Stimulated activated CD8-positive, alpha-beta memory T cell treated with anti-CD3 and anti-CD28 coated beads, Interleukin-12 subunit alpha, Interleukin-12 subunit beta, amount 100 ng/mL, for 24 hours (primary cell): ENCODE measurements at regions not wholly inside any gene's neighbourhood (a gene's known extent, or its start where the extent isn't known, plus 50 kb on each side); places are given as distances from the start of the nearest gene placed in this dataset.

Source experiments
- DNase-seq: peaks from one replicate; pipeline ENCODE4 v3.0.0-alpha.2; 2020; ENCODE audit errors: extremely low read depth

DNA sequence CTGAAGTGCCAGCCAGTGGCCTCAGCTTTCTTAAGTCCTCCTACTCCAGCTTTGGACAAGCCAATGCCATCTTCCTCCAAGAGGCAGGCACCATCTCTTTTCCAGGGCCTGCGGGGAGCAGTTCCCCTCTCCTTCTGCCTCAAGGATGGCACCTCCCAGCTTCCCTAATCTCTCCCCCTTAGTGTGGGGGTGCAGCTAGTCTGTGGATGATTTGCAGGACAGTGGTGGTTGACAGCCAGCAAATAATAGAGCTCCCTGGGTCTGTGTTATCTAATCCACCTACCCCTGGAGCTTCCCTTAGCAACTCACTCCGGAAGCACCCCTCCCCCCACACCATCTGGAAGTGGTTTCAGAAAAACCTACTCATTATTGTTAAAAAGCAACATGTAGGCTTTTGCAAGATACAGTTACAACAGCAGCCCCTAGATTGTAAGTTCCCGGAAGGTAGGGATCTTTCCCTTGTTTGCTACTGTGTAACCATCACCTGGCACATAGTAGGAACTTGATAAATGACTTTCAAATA, 247.1 kb downstream of the BCOR start:
- DNase-seq = no peak

DNA sequence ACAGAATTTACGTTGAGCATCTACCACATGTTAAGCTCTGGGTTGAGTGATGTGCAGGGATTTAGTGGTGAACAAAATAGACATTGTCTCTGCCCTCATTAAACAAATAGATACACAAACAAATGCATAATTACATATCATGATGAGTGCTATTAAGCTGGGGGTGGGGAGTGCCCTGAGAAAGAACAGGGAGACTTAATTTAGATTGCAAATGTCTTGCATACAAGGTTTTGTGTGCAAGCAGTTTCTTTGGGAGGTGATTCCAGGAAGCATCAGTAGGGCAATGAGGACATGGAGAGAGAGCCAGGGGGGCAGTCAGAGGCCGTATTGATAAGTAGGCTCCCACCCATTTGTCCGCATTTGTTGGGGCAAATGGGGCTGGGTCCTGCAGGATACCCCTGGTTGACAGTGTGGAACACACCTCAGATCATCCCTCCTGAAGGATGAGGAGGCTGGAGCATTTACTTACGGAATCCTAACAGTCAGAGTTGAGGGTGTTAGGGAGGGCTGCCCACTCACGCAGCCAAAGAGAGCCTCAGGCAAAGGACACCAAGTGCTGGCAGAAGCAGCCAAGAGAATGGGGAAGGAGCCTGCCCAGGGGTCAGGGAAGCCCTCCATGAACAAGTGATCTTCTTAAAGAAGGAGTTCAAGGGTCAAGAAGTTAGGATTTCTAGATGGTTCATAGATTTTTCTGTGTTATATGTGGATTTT, 245.9 kb downstream of the BCOR start:
- no peak for DNase-seq

DNA sequence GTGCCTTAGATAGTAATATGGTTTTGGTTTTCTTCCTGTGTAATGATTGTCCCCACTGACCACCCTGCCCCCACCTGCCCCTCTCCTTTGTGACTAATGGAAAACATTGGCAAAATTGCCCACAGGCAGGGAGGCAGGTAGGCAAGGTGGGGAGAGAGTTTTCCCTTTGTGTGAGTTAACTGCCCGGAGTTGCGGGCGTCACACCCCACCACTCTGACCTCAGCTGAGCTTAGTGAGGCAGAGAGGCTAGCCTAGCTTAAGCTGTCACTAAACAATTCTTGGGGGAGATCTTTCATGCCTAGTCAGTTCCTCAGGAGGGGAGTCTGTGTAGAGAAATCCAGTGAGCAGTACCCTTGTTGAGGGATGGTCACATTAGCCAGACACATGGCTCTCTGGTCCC, 245.3 kb downstream of the BCOR start:
- DNase-seq = no peak

DNA sequence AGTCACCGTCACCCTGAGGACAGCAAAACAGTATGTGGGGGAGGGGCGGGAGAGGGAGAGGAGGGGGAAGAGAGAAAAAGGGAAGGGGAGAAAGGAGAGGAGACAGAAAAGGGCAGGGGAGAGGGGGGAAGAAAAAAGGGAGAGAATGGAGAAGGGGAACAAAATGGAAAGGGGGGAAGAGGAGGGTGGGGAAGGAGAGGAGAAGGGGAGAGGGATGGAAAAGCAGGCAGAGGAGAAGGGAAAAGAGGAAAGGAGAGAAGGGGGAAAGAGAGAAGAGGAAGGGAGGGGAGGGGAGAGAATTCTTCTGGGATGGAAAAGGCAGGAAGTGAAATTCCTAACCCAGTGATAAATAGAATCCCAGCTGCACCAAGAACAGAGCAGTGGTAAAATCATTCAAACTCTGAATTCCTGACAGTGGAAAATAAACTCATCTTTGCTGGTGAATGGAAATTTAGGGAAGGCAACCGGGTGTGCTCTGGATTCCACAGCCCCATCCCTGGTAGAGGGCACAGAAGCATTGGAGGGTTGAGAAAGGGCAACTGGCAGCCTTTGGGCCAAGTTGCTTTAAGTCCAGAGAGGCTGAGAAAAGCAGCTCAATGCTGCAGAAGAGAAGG, 244.2 kb downstream of the BCOR start:
- no peak for DNase-seq

DNA sequence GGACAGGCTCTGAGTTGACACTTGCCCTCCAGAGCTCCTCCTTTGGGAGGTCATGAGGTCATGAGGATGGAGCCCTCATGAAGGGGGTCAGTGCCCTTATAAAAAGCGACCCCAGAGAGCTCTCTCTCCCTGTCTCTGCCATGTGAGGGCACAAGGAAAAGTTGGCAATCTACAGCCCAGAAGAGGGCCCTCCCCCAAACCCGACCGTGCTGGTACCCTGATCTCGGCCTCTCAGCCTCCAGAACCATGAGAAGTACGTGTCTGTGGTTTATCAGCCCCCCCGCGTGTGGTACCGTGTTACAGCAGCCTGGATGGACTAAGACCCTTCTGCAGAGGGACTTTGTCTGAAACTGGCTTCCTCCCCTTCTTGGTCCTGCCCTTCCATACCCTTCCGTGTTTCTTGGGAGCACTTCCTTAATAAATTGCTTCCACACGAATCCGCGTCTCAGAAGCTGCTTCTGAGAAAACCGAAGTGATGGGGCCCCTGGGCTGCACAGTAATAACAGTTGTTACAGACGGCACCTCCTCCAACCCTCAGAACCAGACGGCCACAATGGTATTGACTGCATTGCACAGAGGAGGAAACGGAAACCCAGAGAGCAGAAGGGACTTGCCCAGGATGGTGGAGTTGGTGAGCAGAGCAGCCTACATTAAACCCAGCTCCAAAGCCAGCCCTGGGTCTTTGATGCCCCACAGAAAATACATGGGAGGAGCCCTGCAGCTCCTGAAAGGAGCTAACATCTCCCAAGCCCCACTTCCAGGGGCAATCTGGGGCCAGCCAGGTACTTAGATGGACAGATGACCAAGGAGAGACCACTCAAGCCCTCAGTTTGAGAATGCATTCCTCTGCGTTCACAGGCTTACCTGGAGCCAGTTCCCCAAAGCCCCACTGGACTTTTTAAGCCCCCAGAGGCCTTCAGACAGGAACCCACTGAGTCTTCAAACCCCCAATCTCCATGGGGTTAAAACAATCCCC, 242.7 kb downstream of the BCOR start:
- DNase-seq = peak; percentile 31

DNA sequence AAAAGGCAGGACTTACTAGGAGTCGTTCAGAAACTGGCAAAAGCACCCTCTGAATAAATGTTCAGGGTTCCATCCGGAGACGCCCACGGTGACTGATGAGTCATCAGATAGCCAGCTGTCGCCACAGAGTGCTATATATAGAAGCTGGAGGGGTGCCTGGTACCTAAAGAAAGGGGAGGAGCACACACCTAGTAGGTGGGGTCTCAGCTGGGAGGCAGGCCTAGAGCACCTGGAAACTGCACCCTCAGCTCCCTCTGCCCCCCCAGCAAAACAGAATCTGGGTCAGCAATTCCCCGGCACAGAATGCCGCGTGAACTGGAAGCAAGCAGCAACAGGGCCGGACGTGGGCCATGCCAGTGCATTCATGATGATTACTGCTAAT, 242.0 kb downstream of the BCOR start:
- peak; percentile 39 for DNase-seq

DNA sequence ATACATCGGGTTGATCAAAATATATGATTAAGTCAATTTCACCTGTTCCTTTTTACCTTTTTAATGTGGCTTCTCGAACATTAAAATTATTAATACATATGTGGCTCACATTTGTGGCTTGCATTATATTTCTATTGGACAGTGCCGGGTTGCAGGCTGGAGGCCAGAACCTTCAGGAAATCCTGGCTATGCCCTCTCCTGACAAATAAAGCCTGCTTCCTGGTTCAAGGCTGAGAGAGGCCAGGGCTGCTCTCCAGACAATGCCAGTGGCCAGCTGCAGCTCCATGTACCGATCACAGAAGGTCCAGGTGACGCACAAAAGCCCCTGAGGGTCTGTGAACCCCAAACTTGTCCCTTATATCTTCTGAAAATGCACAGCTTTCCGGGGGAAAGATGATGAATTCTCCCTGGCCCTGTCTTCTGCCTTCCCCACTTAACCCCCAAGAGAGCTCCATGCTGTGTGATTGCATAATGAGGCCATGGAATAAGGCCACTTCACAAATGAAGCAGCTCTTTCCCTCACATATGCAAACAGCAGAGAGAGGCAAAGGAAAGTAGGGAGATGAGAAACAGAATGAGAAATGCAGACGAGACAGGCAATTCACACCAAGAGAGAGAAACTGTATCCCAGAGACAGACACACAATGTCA, 241.2 kb downstream of the BCOR start:
- DNase-seq = no peak

DNA sequence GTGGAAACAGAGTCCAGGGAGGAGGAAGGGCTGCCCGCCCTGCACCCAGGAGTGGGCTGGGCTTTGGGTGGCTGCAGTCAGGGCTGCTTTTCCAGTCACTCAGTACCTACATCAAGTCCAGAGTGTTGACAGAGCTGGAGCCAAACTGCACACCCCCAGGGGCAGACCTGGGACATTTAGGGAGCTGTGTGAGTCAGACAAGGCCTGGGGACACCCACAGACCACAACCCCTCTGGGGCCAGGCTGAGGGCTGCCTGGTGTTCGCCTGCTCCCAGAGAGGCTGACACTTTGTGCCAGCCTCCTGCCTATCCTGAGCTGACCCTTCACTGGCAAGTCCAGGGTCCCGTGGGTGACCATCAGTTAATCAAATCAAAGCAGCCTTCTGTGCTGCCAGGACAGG, 240.0 kb downstream of the BCOR start:
- no peak for DNase-seq

DNA sequence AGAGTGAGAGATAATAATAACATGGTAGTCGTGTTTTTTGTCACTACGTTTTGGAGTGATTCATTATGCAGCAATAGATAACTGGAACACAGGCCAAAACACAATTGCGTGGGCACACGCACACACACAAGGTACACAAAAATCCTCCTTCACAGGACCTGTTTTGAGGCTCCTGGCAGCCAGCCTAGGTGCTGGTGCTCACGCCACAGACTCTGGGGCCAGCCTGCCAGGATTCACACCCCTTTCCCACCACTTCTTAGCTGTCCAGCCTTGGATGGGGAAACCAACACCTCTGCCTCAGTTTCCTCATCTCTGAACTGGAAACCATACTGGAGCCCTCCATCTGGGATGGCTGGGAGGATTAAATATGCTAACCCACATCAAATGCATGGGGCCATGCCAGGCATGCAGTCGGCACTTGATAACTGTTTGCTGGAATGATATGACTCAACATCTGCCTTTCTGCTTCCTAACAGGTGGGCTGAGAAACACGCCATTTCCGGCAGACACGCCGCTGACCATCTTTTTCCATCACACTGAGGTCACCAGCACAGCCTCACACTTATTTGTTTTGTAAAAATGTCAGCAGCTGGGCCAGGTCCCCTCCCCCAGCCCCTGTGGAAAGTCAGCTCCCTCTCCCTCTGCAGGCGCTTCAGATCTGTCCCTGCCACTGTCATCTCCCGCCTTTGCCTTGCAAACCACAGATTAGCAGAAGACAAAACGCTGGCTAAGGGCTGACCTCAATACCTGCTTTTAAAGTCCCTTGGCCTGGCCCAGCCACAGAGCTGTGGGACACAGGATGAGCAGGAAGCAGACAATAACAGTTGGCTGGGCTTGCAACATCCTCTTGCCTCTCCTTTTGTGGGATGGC, 237.5 kb downstream of the BCOR start:
- peak; percentile 57 for DNase-seq

DNA sequence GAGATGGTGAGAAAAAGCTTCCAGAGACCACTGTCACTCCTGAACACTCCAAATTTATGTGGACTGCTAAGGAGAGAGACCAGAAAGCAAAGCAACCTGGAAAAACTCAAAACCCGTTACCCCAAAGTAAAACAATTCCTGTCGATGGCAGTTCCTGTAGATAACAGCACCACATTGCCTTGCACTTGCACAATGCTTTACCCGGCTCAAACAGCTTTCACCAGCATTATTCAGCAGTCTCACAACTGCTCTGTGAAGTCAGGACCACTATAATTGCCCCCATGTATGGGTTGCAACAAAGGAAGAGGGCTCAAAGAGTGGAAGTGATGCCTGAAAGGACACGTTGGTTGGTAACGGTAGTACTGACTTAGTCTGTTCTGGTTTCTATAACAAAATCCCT, 234.8 kb downstream of the BCOR start:
- DNase-seq = no peak

DNA sequence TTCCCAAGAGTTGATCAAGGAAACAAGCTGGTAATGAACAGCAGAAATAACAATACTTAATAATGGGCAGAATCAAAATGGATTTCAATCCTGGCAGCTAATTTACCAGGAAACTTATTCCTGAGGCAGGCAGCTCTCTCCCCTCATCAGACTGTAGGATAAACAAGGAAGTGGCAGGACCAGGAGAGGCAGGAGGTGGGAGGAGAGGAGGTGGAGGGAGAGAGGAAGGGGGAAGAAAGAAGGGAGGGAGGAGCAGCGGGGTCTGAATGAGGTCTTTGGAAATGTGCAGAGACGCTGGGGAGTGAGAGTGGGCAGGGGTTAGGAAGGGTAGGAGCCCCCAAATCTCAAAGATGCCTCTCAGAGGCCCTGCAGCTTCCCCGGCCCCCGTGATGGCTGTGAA, 231.5 kb downstream of the BCOR start:
- DNase-seq = no peak

DNA sequence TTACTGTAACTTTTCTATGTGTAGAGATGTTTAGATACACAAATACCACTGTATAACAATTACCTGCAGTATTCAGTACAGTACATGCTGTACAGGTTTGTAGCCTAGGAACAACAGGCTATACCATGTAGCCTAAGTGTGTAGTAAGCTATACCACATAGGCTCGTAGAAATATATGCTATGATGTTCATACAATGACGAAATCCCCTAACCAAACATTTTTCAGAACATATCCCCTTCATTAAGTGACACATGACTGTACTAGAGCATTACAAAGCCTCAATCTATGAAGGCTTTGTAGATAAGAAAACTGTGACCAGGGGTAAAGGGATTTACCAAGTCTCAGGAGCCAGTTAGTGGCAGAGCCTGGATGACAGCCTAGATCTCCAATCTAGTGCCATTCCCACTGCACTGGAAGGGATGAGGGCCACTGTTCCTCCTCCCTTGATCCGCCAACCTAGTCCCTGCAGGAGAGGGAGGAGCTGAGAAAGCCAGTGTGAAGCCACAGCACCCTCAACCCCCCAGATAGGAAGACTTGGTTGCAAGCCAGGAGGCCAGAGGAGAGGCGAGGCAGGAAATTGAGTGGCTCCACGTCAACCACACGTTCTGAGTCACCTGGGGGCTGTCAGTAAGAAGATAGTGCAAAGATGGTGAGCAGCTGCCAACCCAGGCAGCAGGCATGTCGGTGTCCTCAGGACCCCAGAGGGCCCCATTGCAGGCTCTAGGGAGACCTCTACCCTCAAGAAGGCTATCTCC, 227.7 kb downstream of the BCOR start:
- peak; percentile 32 for DNase-seq

DNA sequence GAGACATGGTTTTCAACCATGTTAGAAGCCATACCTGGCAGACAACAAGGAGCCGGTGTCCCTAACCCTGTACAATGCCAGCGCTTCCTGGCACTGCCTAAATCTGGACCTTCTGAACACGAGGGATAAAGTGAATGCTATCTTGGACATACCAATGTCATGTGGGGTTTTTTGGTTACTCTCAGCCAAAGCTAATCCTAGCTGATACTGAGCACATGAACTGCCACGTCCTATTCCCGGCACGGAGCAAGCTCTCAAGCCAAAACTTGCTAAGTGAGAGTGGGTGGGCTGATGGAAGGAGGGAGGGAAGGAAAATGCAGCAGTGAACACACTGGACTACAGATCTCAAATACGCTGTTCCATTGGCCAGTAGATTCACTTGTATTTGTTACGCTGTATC, 226.1 kb downstream of the BCOR start:
- no peak for DNase-seq

DNA sequence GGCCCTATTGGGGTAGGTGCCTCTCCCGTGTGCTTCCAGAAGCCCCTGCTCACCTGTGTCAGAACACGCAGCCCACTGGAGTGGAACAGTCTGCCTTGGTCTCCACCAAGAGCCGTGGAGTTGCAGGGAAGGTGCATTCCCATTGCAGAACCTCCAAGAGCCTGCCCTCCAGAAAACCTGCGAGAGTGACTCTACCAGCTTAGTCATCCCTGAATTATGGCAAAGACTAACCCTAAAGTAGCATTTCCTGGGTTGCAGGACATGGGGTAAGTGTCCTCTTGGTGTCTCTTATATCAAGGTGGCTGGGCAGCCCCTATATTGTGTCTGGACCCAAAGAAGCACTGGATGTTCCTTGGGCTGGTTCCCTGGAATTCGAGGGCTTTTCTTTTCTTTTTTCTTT, 224.6 kb downstream of the BCOR start:
- DNase-seq = no peak

DNA sequence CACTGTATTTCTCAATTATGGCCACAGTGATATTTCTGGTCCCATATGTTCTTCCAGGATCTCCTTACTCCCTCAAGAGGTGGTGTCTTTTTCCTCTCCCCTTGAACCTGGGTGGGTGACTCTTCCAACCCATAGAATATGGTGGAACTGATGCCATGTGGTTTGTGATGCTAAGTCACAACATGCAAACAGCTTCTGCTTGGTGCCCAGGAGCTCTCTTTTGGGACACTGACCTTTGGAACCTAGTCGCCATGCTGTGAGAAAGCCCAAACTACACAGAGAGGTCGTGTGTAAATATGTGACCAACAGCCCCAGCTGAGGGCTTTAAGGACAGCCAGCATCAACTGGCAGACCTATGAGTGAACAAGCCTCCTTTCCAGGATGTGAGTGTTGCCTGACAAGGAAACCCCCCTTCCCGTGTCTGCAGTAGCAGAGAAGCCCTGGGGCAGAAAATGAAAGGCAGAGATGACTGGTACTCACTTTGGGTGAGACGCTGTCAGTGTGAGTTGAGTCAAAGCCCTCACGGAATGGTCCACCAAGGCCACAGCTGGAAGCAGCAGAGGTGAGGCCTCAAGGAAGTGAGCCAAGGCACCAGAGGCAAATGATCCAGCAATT, 223.4 kb downstream of the BCOR start:
- DNase-seq = no peak

DNA sequence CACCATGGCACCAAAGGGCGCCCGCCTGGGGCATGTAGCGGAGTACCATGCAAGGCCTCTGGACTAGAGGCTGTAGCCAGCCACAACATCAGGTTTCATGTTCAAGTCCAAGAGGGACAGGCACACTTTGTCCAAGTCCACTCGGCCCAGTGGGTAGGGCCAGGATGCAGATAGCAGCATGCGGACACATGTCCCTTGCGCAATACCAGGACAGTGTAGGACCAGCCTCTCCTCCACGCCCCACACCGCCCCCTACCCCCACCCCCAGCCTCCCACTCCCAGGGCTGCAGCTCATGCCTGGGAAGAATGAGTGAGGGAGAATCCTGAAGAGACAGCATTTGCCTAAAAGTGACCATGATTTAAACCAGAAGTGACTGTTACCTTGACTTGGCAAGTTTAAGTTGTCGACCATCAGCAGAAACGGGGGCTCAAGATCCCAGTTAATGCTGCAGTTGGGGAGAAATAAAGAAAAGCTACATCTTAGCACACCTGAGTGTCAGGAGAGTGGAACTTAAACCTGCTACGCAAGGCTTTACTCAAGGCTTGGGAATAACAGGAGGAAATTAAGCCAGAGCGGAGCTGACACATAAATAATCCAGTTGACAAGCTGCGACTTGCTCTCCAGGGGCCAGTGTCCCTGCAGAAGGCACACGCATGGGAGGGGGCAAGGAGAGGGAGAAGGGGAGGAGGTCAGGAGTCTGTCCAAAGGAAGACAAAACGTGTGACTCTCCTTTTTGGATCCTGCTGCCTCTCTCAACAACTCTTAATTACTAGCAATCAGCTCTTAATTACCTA, 221.7 kb downstream of the BCOR start:
- DNase-seq = no peak

DNA sequence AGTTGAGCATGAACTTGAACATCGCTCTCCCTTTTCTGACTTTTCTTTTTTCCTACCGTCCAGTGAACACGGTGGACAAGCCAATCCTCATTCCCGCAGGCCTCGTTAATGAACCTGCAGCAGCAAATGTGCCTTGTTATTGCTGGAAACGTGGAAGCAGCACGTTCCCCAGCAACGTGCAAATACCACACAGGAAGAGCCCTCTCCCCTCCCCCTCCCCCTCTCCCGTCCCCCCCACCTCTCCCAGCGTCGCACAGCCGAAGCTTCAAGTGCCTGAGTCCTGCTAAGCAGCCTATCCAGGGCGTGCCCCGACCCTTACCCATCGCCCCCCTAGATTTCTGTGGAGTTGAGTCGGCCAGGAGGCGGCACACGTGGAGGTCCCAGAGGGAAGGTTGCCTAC, 219.9 kb downstream of the BCOR start:
- DNase-seq = no peak

DNA sequence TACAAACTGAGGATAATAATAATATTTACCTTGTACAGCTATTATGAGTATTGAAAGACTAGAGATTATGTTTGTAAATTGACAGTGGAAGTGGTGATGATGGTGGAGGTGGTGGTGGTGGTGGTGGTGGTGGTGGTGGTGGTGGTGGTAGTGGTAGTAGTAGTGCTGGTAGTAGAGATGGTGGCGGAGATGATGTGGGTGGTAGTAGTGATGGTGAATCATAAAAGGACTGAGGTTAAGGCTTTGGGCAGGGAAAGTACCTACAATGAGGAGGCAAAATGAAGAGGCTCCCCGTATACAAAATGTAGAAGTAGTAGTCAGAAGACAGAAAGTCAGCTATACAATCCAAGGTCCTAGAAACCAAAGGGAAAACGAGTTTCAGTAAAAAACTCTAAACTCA, 214.1 kb downstream of the BCOR start:
- DNase-seq = no peak

DNA sequence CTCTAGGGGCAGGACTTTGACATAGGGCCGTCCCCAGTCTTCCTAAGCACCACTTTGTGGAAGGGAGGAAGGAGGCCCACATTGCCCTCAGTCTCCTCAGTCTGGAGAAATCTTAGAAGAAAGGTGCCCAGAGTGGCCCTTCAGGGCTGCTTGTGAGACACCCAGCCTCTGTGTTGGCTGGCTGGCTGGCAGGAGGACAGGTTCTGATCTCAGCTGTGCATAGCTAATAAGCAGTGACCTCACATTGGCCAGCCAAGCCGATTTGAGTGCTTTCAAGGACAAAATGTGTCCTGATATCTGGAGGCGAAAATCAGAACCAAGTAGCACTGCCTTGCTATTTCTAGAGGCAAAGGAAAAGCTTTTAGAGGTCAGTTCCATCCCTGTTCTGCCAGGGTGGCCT, 211.5 kb downstream of the BCOR start:
- no peak for DNase-seq
